Forelimb muscle (tissue), 1 donor: ENCODE measurements at regions not wholly inside any gene's neighbourhood (a gene's known extent, or its start where the extent isn't known, plus 50 kb on each side); places are given as distances from the start of the nearest gene placed in this dataset.
"Not testable (repeated sequence)": the region's sequence is repeated elsewhere in the genome, so short reads cannot be mapped to it uniquely, and the experiment has no call there.

Experiments used
- DNase-seq: peaks from one replicate; pipeline ENCODE4 v3.0.0-alpha.2; 2013; ENCODE audit warnings: low read depth

DNA sequence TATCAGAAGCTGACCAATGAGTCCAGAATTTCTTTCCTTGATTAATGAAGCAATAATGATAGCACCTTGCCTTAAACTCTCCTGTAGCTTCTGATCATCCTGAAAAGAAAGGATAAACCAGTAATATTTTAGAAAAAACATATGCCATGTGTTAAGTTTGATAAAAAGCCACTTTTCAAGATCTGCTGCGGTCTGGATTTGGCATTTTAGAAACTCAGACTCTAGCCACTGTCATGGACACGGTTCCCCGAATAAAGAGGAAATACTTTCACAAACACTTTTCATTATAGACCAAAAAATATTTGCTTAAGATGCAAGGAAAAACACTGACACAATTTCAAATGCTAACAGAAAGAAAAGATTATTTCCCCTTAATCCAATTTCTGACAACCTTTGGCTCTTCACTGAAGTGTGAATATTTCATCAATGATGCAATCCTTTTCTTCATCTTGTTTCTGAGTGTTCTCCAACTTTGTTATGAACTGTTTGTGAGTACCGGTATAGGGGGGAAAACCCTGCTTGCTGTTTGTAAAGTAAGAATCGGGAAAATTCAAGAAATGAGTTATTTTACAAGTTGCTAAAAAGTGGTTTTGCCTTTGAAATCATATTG lies 329.5 kb downstream of the CRPPA start:
- no peak for DNase-seq

DNA sequence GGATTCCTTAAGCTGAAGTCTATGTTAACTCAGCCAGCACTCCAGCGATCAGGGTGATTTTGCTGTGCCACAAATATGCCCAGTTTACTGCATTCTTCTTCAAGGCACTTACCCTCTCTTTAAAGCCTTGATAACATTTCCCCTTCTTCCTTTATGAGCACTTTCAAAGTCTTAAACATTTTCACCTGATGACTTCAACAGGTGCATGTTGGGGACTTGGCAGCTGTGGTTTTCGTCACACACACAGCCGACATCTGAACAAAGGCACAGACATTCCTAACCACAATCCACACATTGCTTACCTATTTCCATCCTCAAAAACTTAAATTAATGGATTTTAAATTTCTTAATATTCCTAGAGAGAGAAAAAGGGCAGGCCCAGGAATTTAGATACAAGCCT lies 331.5 kb downstream of the CRPPA start:
- DNase-seq, result no peak

DNA sequence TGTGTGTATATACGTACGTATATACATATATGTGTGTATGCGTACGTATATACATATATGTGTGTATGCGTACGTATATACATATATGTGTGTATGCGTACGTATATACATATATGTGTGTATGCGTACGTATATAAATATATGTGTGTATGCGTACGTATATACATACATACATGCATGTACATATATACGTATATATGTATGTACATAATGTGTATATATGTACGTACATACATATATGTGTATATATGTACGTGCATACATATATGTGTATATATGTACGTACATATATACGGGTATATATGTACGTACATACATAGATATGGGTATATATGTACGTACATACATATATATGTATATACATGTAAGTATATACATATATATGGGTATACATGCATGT lies 332.1 kb downstream of the CRPPA start:
- no peak for DNase-seq

DNA sequence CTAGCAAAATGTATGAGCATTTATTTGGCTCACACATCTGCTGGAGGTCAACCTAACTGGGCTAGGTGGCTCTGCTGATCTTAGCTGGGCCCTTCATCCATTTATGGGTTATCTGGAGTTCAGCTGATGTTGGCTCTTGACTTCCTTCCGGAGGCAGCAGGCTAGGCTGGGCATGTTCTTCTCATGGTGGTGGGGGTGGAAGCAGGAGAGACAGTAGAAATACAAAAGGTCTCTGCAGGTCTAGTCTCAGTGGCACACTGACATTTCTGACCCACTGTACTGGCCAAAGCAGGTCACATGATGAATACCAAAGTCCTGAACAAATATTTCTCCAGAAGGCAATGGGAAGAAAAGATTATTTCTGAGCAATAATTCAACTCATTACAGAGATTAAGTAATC lies 334.6 kb downstream of the CRPPA start:
- no peak for DNase-seq

DNA sequence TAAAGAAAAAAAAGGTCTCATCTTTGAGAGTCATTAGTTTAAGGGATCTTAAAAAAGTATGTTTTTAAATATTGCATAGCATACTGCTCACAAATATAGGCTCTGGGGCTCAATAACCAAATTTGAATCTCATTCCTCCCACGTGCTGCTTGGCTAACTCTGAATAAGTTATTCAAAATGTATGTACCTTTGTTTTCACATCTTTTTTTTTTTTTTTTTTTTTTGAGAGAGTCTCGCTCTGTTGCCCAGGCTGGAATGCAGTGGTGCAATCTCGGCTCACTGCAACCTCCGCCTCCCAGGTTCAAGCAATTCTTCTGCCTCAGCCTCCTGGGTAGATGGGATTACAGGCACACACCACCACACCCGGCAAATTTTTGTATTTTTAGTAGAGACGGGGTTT lies 335.6 kb downstream of the CRPPA start:
- DNase-seq, result not testable (repeated sequence)

DNA sequence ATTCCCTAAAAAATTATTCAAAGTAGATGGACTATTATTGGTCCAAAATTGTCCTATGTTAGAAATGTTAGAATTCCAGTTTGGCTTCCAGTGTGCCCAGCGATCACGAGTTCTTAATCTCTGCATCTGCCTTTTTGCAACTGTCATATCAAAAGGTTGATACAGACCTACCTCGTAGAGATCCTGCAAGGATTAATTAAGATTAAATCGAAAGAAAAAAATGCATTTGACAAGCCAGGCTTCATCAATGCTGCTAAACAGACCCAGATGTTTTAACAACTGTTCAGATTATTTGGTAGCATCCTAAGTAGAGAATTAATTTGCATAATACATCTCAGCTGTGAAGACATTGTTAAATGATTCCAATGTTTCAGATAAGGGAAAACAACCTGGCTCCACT lies 336.5 kb downstream of the CRPPA start:
- no peak for DNase-seq

DNA sequence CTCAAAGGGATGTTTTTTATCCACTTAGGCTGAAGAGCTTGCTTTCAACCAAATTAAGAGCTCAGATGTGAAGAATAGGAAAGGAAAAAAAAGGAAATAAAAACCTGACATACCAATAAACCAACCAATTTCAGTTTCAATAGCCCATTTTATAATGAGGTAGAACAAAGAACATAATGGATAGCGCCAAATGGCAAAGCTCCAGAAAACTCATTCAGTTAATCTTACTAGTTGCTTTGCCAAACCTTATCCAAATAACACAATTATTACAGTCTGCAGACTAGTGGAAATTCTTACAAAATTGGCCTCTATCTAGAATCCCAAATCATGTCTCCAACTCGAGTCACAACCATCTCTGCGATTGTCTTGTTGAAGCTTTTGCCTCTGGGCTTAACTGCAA lies 337.0 kb downstream of the CRPPA start:
- DNase-seq, result no peak

DNA sequence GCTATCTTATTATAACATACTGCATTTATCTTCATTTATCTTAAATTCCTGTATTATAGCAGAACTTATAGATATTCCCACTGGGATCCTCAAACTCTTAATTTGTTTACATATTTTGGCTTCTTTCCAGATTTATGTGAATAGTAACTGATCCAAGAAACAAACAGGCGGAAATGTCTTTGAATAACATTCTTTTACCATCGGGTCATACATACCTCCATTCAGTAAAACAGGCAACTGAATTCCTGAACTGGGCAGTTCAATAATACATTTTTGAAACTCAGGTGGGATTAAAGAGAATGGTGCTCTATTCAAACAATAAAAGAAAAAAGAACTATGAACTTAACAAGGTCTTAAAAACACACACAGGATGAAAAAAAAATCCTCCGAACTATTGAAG lies 337.4 kb downstream of the CRPPA start:
- DNase-seq, result no peak

DNA sequence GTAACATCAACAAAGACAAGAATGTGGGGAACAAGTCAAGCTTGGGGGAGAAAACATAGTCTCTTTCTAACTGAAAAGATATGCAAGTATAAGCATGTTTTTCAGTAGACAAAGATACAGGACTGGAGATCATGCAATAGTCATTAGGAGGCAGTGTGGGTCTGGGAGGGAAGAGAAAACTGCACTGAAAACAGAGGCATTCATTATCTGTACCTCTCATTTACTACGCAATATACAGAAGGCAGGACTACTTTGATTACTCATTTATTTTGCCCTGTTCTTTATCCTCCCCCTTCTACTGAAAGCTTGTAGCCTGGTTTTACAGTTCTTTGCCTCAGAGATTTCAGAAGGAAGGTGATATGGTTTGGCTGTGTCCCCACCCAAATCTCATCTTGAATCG lies 341.2 kb downstream of the CRPPA start:
- no peak for DNase-seq

DNA sequence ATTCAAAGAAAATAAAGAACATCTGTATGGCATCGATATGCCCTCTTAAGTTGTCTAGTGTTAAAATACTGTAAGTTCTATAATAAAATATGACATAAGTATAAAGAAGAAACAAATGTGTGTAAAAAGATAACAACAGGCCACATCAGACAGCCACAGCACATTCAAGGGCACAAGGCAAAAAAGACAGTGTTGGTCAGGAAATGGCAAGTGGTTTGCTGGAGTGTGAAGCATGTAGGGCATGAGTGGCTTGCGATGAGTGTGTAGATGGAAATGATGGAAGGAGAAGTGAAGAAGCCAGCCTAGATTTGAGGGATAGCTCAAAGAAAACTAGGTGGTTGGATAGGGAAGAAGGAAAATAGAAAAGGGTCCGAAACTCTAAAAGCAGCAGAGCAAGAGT lies 341.6 kb downstream of the CRPPA start:
- no peak for DNase-seq

DNA sequence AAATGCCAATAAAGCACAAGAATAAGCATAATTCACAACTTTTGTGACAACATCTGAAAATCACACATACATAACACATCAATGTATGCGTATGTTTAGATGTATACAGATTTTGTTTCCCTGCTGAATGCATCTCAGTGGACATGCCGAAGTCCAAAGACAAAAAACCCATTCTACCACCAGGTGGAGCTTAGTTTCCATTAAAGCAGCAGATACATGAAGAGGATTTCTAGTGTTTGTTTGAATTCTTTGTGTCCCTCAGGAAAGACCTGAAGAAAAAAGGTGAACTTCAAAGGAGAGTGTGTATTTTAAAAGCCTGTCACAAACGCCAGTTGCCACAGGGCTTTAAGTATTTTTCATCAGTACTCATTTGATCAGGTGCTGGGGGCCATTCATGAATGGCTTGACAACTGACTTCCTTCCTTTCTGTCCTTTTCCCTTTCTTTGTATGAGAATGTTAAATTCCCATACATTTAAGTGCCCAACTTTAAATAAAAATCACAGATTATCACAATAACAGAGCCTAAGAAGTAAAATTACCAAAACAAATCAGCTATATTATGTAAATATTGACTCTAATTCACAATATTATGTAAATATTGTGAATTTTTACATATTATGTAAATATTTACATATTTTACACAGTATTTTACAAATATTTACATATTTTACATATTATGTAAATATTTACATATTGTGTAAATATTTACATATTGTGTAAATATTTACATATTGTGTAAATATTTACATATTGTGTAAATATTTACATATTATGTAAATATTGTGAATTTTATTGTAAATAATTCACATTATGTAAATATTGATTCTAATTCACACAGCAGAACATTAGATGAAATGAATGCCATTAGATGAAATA lies 343.0 kb downstream of the CRPPA start:
- no peak for DNase-seq

DNA sequence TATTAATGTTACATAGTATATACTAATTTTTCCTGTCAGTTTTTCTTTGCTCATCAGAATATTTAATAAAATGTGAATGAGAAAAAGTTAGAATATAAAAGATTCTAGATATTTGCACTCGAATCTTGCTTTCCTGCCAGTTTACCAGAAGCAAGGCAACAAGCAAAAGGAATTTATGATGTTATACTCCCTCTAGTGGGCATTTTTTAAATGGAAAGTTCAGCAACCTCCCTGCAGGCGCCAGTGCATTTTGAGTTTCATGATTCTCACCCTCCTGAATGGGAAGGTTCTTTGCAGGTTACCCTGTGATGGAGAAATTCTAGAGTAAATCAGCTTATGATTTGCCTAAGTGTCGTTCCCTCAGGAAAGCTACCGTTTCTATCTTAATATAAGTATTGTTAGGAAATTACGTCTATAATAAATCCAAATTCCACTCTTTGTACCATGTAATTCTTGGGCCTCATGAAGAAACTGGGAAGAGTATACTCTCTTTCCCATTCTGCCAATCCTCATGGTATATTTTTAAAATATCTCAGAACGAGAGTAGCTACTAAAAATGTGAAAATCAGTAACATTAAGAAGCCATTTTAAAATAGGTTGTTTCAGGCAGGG lies 350.0 kb downstream of the CRPPA start:
- no peak for DNase-seq

DNA sequence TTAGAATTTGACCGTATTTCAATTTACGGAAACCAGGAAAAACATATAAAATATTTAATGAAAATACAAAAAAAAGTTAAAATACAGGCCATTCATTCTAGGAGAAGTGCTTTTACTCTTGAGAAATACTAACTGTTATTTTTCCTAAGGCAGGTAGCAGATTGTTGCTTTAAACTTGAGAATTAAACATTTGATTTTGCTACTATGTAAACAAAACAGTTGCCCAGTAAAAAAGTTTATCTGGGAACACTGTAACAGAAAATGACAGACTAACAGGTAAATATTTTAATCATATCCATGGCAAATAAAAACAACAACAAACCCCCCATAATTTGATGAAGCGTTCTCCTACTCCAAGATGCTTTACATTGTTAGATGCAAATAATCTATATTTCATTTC lies 350.5 kb downstream of the CRPPA start:
- no peak for DNase-seq

DNA sequence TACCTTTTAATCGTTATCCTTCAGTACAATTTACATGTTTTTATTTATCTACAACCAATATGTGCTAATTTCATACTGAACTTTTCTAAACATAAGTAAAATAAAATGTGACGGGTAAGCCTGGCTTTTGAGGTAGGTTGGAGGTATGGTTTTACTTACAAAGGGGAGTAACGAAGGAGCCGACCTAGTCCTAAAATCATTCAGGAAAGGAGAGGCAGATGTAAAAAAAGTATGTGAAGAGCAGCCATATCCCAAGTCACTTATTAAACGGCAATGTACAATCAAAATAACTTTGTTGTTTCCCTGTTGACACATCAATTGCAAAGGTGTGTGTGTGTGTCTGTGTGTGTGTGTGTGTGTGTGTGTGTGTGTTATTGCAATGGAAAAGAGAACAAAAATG lies 351.3 kb downstream of the CRPPA start:
- DNase-seq, result no peak

DNA sequence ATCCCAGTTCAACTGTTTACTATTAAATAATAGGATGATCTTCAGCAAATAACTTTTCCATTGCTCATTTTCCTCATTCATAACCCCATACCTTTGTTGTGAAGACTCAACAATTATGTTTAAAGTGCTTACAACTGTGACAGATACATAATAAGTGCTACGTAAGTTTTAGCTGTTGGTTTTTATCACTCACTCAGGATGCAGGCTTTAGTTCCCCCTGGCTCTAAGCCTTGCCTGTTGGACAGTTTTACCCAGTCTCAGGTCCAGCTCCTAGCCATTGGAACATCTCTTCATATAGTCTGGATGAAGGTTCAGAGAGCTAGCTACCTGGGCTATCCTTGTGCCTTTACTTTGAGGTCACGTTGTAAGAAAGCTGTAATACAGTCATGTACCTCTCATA lies 353.2 kb downstream of the CRPPA start:
- no peak for DNase-seq

DNA sequence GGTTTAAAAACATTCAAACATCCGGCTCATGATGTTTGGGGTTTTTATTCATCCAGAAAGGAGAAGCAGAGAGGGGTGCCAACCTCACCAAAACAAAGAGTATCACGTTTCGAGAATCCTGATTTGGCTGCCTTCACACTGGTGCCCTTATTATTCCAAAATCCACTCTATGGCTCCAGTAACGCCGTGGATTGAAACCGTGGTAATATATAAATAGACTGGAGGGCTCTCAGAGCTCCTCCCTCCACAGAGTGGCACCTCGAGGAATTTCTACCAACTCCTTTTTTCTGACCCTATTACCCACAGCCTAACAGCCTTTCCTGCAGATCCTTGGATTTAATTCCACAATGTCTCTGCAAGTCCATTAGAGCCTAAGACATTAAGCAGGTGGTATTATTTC lies 353.6 kb downstream of the CRPPA start:
- no peak for DNase-seq

DNA sequence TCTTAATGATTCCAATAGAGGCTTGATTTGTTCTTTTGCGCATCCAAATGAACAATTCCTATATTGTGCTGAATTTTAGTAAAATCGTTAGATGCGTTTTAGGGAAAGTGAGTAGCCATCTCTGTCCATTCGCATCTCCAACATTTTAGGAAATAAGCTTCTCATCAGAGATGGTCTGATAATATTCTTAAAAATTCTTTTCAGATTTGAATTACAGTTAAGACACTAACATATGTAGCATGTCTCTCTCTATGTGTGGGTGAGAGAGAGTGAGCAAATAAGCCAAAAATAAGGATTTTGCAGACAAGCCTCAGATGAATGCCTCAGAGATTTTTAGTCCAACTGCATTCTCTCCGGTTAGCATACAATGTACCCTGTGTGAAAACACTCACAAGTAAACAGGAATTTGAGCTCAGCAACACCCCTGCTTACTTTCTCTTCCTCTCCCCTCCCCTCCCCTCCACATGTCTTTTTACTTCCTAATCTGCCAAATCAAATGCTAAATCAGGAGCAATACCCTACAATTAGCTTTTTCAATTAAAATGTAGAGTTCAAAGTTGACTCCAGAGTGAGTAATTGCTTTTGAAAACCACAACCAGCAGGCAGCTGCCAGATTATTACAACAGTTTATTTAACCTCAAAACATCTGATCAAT lies 354.4 kb downstream of the CRPPA start:
- no peak for DNase-seq

DNA sequence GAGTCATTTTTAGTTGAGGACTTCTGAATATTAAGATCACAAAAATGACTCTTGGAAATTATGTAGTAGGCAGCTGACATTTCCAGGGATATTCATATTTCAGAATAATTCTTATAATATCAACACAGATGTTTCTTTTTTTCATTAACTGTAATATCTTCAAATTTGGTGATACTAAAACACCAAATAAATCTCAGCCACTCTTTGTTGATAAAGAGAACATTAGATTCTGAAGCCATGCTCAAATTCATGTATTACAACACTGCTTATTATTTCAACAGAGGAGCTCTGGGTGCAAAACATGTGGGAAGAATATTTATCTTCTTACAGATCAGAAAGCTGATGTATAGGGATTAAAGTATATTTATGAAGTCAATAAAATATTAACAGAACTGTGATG lies 355.4 kb downstream of the CRPPA start:
- DNase-seq, result no peak

DNA sequence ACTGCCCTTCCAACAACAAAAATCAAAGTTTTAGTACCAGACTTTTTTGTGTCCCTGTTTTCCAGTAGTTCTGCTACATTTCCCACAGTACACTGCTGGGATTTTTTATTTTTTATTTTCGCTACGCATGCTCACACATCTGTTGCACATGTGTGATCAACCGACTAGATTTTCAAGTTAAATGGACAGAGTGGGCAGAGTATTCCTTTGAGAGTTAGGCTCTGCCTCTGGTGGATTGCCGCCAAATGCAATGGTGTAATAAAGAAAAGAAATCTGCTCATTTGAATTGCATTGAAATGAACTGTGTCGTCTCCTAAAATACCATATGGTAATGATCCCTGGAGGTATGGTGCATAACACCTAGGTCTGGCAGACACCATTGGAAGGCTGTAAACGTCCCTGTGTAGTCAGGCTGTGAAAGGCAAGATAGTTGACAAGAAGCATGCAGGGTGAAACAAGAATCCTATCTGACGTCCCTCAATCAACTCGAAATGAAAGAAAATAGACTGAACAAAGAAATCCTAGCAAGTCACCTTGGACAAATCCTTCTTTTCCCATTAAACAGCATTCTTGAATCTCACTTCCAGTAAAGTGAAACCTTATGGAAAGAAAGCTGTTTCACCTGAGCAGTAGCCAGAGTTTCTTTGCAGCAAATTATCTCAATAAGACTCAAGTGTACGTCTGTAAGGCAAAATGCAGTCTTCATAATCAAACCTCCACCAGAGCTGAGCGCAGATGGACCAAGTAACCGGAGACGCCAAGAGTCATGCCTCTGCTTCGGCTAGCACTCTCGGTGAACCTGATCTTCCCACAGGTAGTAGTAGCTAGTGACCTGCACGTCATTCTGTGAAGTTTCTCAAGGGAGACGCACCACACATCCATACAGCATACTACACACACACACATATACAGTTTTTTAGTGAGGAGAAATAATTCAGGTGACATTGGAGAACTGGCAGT lies 357.3 kb downstream of the CRPPA start:
- no peak for DNase-seq

DNA sequence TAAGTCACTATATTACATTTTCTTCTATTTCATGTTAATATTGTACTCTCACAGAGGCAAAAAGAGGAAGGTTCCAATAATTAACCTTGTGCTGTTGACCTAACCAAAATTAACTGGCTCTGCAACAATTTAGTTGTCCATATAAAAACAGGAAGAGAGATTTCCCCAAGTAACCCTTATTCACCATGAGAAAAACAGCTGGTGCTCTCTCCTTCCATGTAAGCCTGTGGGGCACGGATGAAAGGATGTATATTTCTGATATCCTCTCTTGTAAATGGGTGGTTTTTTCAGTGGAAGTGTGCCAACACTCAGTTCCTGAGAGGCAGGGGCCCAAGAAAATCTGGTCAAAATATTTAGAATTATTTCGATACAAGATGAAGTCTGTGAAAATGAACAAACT lies 358.1 kb downstream of the CRPPA start:
- no peak for DNase-seq

DNA sequence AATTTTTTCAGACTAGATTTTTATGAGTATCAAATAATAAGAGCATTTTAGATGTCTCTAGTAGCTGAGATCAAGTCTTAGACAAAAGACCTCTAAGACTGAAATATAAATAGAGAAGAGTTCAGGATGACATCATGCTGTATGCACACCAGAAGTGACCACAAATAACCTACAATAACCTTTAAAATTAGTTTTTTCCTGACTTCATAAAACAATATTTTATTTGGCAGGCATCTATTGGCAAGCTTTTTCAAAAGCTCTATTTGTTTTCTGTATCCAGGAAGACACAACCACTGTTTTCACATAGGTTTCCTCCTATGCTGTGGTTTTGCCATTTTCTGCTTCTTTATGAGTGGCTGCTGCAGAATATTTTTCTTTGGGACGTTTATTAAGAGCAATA lies 359.1 kb downstream of the CRPPA start:
- DNase-seq, result no peak

DNA sequence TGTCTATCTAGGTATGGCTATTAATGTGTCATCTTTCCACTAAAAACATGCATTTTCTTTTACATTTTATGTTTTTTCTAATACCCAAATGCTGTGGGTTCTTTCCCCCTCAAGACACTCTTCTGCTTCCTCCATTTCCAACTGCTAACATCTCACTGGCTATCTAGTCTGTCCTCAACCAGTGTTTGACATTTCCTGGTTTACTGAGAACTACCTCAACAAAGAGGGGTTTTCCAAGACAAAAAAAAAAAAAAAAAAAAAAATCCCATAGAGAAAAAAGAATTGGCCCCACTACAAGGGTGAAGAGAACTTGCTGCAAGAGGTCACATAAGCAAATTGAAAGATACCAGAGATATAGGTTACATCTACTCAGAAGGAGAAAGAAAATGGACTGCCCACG lies 359.7 kb downstream of the CRPPA start:
- no peak for DNase-seq
